ENCODE measurements at regions not wholly inside any gene's neighbourhood (a gene's known extent, or its start where the extent isn't known, plus 50 kb on each side); places are given as distances from the start of the nearest gene placed in this dataset.

GRCh38 chr6:122035173-122035572 lies 364.3 kb upstream of the HSF2 start (continued):
- TF ChIP-seq, protein P1, sequence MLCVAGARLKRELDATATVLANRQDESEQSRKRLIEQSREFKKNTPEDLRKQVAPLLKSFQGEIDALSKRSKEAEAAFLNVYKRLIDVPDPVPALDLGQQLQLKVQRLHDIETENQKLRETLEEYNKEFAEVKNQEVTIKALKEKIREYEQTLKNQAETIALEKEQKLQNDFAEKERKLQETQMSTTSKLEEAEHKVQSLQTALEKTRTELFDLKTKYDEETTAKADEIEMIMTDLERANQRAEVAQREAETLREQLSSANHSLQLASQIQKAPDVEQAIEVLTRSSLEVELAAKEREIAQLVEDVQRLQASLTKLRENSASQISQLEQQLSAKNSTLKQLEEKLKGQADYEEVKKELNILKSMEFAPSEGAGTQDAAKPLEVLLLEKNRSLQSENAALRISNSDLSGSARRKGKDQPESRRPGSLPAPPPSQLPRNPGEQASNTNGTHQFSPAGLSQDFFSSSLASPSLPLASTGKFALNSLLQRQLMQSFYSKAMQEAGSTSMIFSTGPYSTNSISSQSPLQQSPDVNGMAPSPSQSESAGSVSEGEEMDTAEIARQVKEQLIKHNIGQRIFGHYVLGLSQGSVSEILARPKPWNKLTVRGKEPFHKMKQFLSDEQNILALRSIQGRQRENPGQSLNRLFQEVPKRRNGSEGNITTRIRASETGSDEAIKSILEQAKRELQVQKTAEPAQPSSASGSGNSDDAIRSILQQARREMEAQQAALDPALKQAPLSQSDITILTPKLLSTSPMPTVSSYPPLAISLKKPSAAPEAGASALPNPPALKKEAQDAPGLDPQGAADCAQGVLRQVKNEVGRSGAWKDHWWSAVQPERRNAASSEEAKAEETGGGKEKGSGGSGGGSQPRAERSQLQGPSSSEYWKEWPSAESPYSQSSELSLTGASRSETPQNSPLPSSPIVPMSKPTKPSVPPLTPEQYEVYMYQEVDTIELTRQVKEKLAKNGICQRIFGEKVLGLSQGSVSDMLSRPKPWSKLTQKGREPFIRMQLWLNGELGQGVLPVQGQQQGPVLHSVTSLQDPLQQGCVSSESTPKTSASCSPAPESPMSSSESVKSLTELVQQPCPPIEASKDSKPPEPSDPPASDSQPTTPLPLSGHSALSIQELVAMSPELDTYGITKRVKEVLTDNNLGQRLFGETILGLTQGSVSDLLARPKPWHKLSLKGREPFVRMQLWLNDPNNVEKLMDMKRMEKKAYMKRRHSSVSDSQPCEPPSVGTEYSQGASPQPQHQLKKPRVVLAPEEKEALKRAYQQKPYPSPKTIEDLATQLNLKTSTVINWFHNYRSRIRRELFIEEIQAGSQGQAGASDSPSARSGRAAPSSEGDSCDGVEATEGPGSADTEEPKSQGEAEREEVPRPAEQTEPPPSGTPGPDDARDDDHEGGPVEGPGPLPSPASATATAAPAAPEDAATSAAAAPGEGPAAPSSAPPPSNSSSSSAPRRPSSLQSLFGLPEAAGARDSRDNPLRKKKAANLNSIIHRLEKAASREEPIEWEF (IDR thresholded peaks at IDR 0.05; ENCODE audit: insufficient replicate concordance, low read depth, low read length) = no peak
- TF ChIP-seq SUZ12 (IDR thresholded peaks at IDR 0.05; ENCODE audit: unreplicated experiment) = no peak
- TF ChIP-seq EZH2 (IDR thresholded peaks at IDR 0.05; ENCODE audit: borderline replicate concordance, control insufficient read depth, low read depth, low read length) = no peak
- TF ChIP-seq DPF2 (IDR thresholded peaks at IDR 0.05) = no peak
- no peak for TF ChIP-seq RUNX3 (IDR thresholded peaks at IDR 0.05; ENCODE audit: low read length)
- no peak for TF ChIP-seq MEF2A (IDR thresholded peaks at IDR 0.05; ENCODE audit: insufficient read depth, low read depth, low read length)
- no peak for TF ChIP-seq POLR2AphosphoS5 (IDR thresholded peaks at IDR 0.05; ENCODE audit: low read length)
- TF ChIP-seq, protein P2, sequence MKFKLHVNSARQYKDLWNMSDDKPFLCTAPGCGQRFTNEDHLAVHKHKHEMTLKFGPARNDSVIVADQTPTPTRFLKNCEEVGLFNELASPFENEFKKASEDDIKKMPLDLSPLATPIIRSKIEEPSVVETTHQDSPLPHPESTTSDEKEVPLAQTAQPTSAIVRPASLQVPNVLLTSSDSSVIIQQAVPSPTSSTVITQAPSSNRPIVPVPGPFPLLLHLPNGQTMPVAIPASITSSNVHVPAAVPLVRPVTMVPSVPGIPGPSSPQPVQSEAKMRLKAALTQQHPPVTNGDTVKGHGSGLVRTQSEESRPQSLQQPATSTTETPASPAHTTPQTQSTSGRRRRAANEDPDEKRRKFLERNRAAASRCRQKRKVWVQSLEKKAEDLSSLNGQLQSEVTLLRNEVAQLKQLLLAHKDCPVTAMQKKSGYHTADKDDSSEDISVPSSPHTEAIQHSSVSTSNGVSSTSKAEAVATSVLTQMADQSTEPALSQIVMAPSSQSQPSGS (IDR thresholded peaks at IDR 0.05; ENCODE audit: low read length) = no peak

Data from GM12878 (cell line).